Endothelial cell of umbilical vein (primary cell): ENCODE measurements at regions not wholly inside any gene's neighbourhood (a gene's known extent, or its start where the extent isn't known, plus 50 kb on each side); places are given as distances from the start of the nearest gene placed in this dataset.

ENCODE experiments used
- BruUV-seq: library from RNA; stranded (reverse); fragments of 400-500 nt; replicated peaks from 2 replicates; lab custom pipeline; 2021; lab: Mats Ljungman, UMichigan
- CTCF ChIA-PET: fragments of 300-600, 350-600 bp; sonication (Branson Sonifier 250); formaldehyde crosslinking; loops from one replicate; lab custom pipeline; 2021; ENCODE audit warnings: antibody characterized with exemption, inconsistent platforms; lab: Charles Lee
- POLR2A ChIA-PET: fragments of 300-600, 350-600 bp; sonication (Branson Sonifier 250); formaldehyde crosslinking; loops from one replicate; lab custom pipeline; 2021; ENCODE audit warnings: antibody characterized with exemption, inconsistent platforms; lab: Charles Lee
- DNase-seq: peaks from one replicate; pipeline ENCODE4 v3.0.0-alpha.2; 2011; ENCODE audit warnings: low read depth, low spot score
- FAIRE-seq: peaks from 2 replicates; lab custom pipeline; 2011; peaks lifted over from hg19 to GRCh38; lab: Jason Lieb, UNC
- H2AFZ ChIP-seq: 2 replicates; pipeline ENCODE4 v1.6.0; 2012; ENCODE audit warnings: low read depth, low read length, control low read depth, inconsistent platforms
- H3K27ac ChIP-seq: 2 replicates; pipeline ENCODE4 v1.5.1; 2011; ENCODE audit warnings: low read depth, mild to moderate bottlenecking, control low read depth, low read length, moderate library complexity; ENCODE audit not compliant: insufficient read depth
- H3K27me3 ChIP-seq, 2 experiments: 2 replicates each; pipeline versions ENCODE4 v1.6.0 to v1.6.1; 2011; ENCODE audit warnings: low read length in 2 of 2, mixed read lengths in 1 of 2; ENCODE audit not compliant: control insufficient read depth in 2 of 2, insufficient read depth in 2 of 2
- H3K36me3 ChIP-seq, 2 experiments: 2 replicates in 1 of 2; 3 replicates in 1 of 2; pipeline ENCODE4 v1.5.1; 2011; ENCODE audit warnings: low read length in 2 of 2, mild to moderate bottlenecking in 1 of 2, moderate library complexity in 1 of 2; ENCODE audit not compliant: control insufficient read depth in 2 of 2, insufficient read depth in 2 of 2; ENCODE audit errors: extremely low read depth in 1 of 2
- H3K4me1 ChIP-seq: 3 replicates; pipeline ENCODE4 v1.5.1; 2011; ENCODE audit warnings: mild to moderate bottlenecking, low read length; ENCODE audit not compliant: control insufficient read depth, insufficient read depth; ENCODE audit errors: extremely low read depth
- H3K4me2 ChIP-seq: 2 replicates; pipeline ENCODE4 v1.6.1; 2011; ENCODE audit warnings: low read length, control low read depth, mixed read lengths; ENCODE audit not compliant: insufficient read depth
- H3K4me3 ChIP-seq, 3 experiments: fragments of 200-600 bp in 1 of 3; sonication (generic), shearing (Covaris generic) in 1 of 3; replicated peaks in 1 of 3; 2 replicates each; pipeline ENCODE4 v1.5.1; 2011 to 2016; ENCODE audit warnings: control low read depth in 3 of 3, low read length in 3 of 3, mild to moderate bottlenecking in 2 of 3, inconsistent platforms in 1 of 3, low read depth in 1 of 3, moderate library complexity in 1 of 3; ENCODE audit not compliant: insufficient read depth in 1 of 3
- H3K79me2 ChIP-seq: 2 replicates; pipeline ENCODE4 v1.6.0; 2012; ENCODE audit warnings: low read length, inconsistent platforms; ENCODE audit not compliant: control insufficient read depth, insufficient read depth
- H3K9ac ChIP-seq: replicated peaks from 2 replicates; pipeline ENCODE3; 2011; ENCODE audit warnings: low read length, control low read depth; ENCODE audit not compliant: insufficient read depth; ENCODE audit errors: extremely low read depth
- H3K9me1 ChIP-seq: replicated peaks from 3 replicates; pipeline ENCODE4 v1.6.0; 2011; ENCODE audit warnings: mild to moderate bottlenecking, low read length; ENCODE audit not compliant: control insufficient read depth, insufficient read depth; ENCODE audit errors: extremely low read depth
- H3K9me3 ChIP-seq: replicated peaks from 2 replicates; pipeline ENCODE4 v1.5.1; 2012; ENCODE audit warnings: low read length, inconsistent platforms; ENCODE audit not compliant: control insufficient read depth, insufficient read depth
- H4K20me1 ChIP-seq: replicated peaks from 2 replicates; pipeline ENCODE3; 2011; ENCODE audit warnings: mild to moderate bottlenecking, low read length; ENCODE audit not compliant: control insufficient read depth, insufficient read depth; ENCODE audit errors: extremely low read depth
- GATA2 ChIP-seq: IDR thresholded peaks from 2 replicates; pipeline ENCODE4 v1.7.0; 2011; ENCODE audit warnings: low read depth, mild to moderate bottlenecking, moderate library complexity, mixed read lengths, low read length; ENCODE audit not compliant: insufficient read length, insufficient read depth
- JUN ChIP-seq: IDR thresholded peaks from 2 replicates; pipeline ENCODE4 v1.6.1; 2011; ENCODE audit warnings: borderline replicate concordance, low read depth; ENCODE audit not compliant: insufficient read length, insufficient read depth
- POLR2A ChIP-seq: IDR thresholded peaks from 2 replicates; pipeline ENCODE4 v1.6.1; 2012; ENCODE audit warnings: low read depth, mild to moderate bottlenecking, control low read depth, low read length
- POLR2AphosphoS5 ChIP-seq: IDR thresholded peaks from 2 replicates; pipeline ENCODE4 v1.6.1; 2012; ENCODE audit warnings: low read depth, mild to moderate bottlenecking, control low read depth, low read length, moderate library complexity; ENCODE audit not compliant: insufficient read depth
- dilution Hi-C: fragments of 300-500 bp; cut with MboI; formaldehyde crosslinking; loops from one replicate; pipeline ENCODE4 v1.15.0; 2019; ENCODE audit warnings: low sequenced_read_pairs; ENCODE audit not compliant: extremely low pct_ligation_motif_present
- intact Hi-C: fragments of 100-400 bp; cut with micrococcal nuclease; formaldehyde crosslinking; loops from one replicate; pipeline ENCODE4 v1.10.0; 2022

- dilution Hi-C loops (no loop called here), intact Hi-C loops (no loop called here)
- Histone ChIP-seq H4K20me1 (no peaks in the 10 kb centered on the region), H3K9ac (no peak overlapping the region), H3K79me2 (no peaks in the 10 kb centered on the region), H3K4me1 (no peaks in the 10 kb centered on the region), H3K4me2 (no peak overlapping the region), H3K9me3 (peaks cover 9% of the 10 kb centered on the region), H3K27ac (no peak overlapping the region), H2AFZ (no peak overlapping the region), H3K4me3 (no peak overlapping the region), H3K9me1 (no peaks in the 10 kb centered on the region), H3K36me3 (no peaks in the 10 kb centered on the region), H3K27me3 (no peaks in the 10 kb centered on the region)
- DNase-seq (no peak), FAIRE-seq (no peak)
- BruUV-seq = no TSS peak
- TF ChIP-seq JUN (no peak), GATA2 (no peak), POLR2A (no peak)
- CTCF ChIA-PET = no interaction called here
- POLR2A ChIA-PET = no interaction called here
Observed at GRCh38 chr2:6495466-6495865, 370.2 kb downstream of the CMPK2 start.

GRCh38 chr2:6496376-6496775 lies 369.3 kb downstream of the CMPK2 start:
- dilution Hi-C loops (no loop called here), intact Hi-C loops (no loop called here)
- Histone ChIP-seq H3K9ac (no peak overlapping the region), H3K4me2 (no peak overlapping the region), H3K4me1 (no peaks in the 10 kb centered on the region), H3K79me2 (no peaks in the 10 kb centered on the region), H4K20me1 (no peaks in the 10 kb centered on the region), H3K9me3 (peaks cover 9% of the 10 kb centered on the region), H3K9me1 (no peaks in the 10 kb centered on the region), H2AFZ (no peak overlapping the region), H3K27me3 (no peaks in the 10 kb centered on the region), H3K27ac (no peak overlapping the region), H3K4me3 (no peak overlapping the region), H3K36me3 (no peaks in the 10 kb centered on the region)
- no TSS peak for BruUV-seq
- DNase-seq (no peak), FAIRE-seq (no peak)
- TF ChIP-seq POLR2A = no peak
- TF ChIP-seq POLR2AphosphoS5 = no peak
- TF ChIP-seq GATA2 = no peak
- no peak for TF ChIP-seq JUN
- CTCF ChIA-PET = no interaction called here
- POLR2A ChIA-PET = no interaction called here
